ENCODE measurements at regions not wholly inside any gene's neighbourhood (a gene's known extent, or its start where the extent isn't known, plus 50 kb on each side); places are given as distances from the start of the nearest gene placed in this dataset.

DNA sequence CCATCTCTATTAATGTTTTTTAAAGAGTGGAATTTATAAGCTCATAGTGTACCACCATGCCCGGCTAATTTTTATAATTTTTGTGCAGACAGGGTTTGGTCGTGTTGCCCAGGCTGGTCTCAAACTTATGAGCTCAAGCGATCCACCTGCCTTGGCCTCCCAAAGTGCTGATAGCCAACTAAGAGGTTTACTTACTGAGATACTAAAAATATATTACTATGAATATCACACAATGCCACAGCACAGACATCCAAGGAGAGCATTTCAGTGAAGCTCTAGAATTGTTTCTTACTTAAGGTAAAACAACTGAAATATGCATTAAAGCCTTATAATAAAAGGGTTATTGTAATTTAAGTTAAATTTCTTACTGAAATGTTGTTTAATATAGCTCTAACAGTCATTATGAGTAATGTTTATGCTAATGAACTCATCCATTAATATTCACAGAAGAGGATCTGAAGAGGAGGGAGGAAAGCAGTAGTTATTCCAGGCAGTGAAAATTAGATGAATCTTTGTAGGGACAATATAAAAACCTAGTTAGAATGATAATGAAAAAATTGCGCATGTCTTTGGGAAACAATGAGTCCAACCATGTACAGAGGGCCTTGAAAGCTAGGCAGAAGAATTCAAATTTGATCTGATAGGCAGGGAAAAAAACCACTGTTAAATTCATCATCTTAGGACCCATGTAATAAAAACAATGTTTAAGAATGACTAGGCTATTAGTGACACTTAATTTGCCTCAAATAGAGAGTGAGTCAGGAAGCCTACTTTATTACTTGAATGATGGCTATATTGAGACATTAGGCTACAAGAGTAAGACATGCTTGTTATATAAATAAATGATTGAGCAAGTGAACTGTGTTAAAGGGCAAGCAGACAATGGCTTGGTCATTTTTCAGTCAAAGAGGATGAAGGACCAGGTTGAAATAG, 99.2 kb downstream of the SLC41A2 start:
- DNase-seq: no peak

DNA sequence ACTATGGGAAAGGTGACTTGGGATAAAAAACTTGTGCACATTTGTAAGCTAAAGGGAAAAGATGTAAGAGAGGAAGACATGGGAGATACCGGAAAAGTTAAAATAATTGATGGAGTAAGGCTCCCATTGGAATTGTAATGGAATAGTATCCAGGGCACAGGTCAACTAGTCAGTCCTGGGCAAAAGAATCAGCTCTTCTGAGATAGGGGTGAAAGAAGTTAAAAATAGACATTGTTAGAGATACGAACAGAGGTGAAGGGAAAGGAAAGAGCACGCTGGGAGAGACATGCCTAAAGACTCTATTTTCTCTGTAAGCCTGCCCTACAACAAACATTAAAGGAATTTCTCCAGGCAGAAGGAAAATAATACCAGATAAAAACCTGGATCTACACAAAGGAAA, 101.6 kb downstream of the SLC41A2 start:
- no peak for DNase-seq

DNA sequence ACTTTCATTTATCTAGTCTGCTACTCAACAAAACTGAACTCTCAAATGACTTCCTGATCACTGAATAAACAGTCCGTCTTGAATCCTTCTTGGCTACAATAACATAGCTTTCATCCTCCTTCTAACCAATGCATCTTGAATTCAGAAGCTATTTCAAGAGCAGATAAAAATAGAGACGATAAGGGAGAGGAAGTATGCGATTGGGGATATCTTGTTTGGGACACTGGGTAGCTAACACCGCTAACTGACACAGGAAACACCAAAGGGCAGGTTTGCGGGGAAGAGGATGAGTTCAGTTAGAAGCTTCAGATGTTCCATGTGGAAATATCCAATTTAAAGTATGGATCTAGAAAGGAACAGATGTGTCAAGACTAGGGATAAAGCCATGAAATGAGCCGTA, 102.5 kb downstream of the SLC41A2 start:
- DNase-seq: no peak

DNA sequence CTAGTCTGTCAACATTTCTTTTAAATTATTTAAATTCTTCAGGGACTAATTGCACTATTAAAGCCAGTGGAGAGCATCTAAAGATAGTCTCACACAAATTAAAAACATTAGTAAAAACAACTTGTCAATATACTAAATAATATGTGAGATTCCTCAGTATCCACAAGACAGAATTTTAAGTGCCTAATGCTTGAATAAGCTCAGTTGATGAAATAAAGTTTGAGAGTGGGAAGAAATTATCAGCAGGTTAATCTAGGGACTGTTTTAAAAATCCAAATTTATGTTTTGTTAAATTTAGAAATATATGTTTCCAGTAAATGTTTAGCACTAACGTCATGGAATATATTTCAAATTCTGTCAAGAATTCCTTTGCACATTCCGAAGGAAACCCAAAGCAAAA, 105.2 kb downstream of the SLC41A2 start:
- DNase-seq: no peak

DNA sequence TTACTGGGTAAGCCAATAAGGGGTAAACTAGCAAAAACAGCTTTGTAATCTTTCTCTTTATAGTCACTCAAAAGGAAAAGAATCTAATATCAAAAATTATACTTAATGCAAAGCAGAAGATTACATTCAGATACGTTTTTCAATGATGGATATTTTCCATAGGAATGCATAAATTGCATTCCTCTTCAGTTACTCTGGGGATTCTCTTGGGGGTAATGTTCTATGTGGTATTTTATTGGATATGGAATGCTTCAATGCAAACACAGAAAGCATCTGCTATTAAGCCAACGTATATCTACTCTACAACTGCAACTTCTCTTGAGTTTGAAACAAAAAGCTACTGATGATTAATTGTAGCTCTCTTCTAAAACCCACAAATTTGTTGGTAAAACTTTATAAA, 106.0 kb downstream of the SLC41A2 start:
- no peak for DNase-seq

DNA sequence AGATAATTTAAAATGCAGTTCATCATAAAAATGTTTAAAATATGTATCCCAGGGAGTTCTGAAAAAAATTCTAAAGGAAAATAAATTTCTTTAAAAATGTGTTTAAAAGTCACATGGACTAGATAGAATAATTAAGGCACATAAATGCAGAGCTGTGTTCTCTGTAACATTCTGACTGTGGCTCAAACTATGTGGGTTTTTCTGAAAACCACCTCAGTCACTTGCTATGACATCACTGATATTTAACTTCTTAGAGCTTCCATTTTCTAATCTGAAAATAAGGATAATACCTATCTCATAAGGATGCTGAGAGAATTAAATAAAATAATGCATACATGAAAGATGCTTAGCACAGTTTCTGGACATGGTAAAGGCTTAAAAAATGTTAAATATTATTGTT, 107.3 kb downstream of the SLC41A2 start:
- DNase-seq: no peak

DNA sequence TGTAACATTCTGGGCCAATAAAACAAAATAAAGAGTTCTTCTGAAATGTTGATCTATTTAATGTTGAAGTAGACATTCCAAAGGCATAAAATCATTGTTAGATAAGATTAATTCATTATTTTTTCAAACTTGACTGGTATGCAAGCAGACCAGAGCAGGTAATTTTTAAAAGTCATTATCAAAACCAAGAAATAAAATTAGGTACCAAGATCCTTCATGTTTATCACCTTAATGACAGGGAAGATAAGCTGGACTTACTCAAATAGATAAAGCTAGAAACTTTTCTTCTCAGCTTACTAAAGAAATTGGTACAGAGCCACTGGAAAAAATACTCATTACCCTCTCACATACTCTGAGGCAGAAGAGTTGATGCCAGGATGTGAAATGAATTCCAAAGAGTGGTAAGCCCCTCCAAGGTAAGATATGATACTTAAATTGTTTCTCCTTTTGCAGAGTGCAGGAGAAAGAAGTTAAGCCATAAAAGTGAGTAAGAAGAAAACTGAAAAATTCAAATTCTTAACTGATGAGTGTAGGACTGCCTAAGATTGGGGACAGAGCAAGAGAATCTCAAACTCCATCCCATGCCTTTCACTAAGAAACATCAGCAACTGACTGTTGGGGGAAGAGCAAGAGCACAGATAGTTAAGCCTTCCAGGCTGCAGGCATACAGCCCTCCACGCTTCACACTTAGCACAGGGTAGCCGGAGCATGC, 111.9 kb downstream of the SLC41A2 start:
- DNase-seq: peak; percentile 82

DNA sequence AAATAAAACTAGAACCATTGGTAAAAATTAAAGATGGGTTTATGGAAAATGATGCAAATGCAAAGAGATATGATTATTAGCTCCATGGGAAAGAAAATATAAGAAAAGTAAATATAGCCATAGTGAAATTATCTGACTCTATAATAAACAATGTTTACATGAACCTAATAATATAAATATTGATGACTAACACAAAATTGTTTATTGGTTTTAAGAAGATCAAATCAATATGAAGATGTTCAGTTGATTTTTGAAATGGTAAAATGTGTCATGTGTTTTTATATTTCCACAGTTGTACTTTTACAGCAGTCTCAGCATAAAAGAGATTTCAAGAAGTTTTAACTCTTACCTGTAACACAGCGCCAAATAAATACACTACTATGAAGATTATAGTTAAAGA, 114.0 kb downstream of the SLC41A2 start:
- no peak for DNase-seq

DNA sequence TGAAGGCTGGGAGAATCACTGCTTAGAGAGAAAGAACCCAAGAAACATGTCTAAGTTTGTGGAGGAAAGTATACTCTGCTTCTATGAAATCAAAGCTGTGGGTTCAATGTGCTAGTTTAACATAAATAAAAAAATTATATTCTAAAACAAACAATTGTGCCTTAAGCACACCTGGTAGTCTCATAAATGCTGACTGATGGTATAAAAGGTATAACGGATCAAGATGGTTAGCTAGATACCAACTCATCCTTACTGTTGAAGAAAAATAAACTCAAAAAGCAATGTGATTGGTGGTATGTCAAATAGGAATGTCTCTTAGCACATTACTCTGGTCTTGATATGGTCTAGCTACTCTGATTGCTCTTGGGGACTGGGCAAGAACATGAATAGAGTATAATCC, 117.8 kb downstream of the SLC41A2 start:
- no peak for DNase-seq

DNA sequence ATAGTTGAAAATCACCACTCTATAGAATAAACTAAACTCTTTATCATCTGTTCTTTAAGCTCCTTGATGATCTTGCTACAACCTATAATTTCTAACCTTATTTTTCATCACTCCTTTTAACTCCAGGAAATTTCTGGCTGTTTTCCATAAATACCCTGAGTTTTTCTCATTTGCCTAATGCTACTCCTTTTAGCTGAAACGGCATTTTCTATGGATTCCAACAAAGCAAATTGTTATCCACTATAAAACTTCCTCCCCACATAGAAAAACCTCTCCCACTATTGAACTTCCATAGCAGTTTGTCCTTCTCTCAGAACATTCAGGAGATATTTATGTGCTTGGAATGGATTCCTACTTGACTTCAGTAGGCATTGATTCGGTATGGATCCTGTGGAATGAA, 122.8 kb downstream of the SLC41A2 start:
- no peak for DNase-seq

DNA sequence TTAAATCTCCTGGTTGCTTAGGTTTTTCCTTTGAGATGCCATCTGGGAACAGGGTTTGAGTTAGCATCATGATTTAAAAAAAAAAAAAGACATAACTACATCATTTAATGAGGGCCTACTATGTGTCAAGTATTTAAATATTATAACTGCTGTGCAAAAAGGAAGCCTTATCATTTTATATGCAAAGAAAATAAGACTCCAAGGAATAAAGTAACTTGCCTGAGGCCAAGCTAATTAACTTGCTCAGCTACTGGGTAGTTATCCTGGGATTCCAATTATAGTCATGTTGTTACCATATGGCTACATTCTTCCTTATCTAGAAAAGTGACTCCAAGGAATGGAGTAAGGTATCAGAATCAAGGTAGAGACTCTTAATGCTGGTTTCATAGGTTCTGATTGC, 123.5 kb downstream of the SLC41A2 start:
- DNase-seq: no peak

DNA sequence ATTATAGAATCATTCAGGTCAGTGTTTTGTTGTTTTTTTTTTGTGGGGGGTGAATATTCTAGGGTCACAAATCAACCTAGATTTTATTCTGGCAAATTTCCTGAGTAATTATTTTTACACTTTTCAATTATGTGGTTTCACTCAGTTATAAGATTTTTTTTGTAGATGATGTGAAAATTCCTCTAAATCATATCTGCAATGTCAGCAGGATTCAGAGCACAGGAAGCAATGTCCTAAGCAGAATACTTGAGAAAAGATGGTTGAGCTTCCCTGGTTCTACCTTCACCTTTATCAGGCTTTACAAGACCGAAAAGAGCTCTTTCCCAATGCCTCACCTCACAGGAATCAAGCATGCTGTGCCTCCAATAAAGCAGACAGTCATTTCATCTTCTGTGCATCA, 124.3 kb downstream of the SLC41A2 start:
- DNase-seq: no peak

DNA sequence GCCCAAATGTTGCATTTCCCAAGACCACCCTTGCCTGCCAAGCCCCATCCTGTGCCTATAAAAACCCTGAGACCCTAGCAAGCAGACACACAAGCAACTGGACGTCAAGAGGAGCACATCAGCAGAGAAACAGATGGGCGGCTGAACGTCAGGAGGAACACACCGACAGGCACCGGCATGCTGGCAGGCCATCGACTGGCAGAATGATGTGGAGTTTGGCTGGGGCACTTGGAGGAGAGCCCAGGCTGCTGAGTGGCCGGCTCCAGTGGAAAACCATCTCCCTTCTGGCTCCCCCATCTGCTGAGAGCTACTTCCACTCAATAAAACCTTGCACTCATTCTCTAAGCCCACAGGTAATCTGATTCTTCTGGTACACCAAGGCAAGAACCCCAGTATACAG, 130.1 kb downstream of the SLC41A2 start:
- no peak for DNase-seq

DNA sequence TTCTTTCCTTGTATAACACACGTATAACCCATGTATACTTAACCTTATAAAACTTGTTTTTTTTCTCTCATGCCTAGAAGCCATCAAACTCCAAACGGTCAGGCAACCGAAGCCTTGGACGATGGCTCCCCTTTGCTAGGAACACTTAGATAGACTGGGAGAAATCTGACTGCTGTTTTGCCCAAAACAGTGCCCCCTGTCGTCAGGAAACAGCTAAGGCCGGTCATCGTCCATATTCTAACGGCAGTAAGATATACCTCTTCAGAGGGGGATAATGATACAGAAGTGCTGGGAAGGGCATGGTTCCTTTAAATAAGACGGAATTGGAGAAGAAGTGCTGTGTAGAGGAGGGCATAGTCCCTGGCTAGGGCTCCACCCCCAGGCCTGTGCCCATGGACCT, 130.5 kb downstream of the SLC41A2 start:
- DNase-seq: no peak

DNA sequence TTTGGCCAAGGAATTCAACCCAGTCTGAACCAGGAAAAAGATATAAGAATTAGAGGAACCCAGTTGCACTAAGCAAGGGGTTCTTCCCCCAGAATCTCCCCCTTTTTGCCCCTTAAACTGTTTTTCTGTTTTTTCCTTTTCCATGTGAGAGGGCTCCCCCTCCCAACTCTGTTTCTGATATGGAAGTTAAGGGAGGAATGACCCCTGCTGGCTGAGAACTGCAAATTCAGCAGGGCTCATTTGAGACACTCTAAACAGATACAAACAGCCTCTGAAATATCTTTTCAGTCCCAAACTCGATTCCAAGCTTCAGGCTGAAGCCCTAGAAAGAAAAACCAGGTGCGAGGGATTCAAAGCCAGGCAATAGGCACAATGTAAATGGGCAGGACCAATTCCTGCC, 132.7 kb downstream of the SLC41A2 start:
- DNase-seq: no peak

DNA sequence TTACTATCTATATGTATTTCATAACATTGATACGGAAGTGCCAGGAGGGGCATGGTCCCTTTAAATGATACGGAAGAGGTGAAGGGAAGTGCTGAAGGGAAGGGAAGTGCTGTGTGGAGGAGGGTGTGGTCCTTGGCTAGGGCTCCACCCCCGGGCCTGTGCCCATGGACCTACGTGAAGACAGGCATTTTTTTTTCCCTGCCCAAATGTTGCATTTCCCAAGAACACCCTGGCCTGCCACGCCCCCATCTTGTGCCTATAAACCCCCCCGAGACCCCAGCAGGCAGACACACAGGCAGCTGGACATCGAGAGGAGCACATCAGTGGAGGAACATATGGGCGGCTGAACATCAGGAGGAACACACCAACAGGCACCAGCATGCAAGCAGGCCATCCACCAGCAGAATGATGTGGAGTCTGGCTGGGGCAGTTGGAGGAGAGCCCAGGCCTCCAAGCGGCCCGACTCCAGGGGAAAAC, 134.1 kb downstream of the SLC41A2 start:
- no peak for DNase-seq

DNA sequence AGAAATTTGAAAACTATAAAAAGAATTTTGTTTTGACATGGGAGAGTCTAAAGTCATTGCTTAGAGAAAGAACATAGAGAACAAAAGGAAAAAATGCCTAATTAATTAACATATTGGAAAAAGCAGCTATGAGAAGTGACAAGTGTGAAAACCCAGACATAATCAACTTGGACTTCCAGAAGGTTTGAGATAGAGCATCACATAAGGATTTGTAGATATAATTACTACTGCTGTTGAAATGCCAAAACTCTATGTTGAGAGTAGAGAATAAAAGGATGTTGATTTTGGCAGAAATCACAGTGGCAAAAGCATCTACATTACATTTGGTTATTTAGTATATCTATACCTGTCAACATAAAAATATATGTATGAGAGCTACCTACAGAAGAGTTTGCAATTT, 135.1 kb downstream of the SLC41A2 start:
- DNase-seq: no peak

DNA sequence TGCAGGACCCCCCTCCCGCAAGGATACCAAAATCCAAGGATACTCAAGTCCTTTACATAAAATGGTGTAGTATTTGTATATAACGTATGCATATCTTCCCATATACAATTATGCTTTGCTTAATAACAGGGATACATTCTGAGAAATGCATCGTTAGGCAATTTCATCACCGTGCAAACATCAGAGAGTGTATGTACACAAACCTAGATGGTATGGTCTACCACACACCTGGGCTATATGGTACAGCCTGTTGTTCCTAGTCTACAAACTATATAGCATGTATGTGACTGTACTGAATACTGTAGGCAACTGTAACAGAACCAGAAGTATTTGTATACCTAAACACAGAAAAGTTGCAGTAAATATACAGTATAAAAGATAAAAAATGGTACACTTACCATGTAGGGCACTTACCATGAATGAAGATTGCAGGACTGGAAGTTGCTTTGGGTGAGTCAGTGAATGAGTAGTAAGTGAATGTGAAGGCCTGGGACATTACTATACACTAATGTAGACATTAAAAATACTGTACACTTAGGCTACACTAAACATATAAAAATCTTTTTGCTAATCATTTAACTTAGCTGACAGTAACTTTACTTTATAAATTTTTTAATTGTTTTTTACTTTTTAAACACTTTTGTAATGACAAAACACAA, 141.1 kb downstream of the SLC41A2 start:
- DNase-seq: no peak

DNA sequence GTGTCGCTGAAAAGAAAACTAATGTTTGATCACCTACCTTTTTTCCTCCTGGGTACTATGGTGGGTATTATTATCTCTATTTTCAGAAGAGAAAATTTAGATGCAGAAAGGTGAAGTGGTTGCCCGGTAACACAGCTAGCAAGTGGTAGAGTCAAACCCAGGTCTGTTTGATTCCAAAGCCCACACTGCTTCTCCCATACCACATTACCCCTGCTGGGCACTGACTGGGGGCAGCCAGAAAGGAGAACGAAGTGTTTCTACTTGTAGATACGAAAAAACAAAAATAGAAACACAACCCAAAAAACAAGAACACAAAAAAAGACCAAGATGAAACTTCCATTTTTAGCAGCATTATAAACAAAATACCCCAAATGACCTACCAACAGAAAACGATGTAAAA, 142.2 kb downstream of the SLC41A2 start:
- DNase-seq: no peak

DNA sequence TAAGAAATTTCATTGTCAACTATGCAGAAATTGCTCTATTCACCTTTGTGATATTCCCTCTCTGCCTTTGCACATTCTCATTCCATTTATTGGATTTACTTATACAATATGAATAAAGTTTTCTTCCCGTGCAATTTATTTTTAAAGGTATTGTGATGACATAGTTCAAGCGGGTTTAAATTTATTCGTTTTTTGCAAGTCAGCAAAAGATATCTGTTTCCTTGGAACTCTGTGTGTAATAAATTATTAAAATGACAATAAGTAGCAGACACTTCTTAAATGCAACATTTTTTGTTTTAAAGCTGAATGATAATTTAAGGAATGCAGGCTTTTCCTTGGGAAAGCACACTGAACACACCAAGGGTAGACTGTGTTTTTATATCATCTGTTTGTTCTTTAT, 143.1 kb downstream of the SLC41A2 start:
- no peak for DNase-seq
